Fibroblast of skin of left biceps (primary cell): ENCODE measurements at regions not wholly inside any gene's neighbourhood (a gene's known extent, or its start where the extent isn't known, plus 50 kb on each side); places are given as distances from the start of the nearest gene placed in this dataset.

Source experiments
- DNase-seq, 2 experiments: peaks; one replicate each; pipeline ENCODE4 v3.0.0-alpha.2; 2013; ENCODE audit warnings: low read depth in 2 of 2

DNA sequence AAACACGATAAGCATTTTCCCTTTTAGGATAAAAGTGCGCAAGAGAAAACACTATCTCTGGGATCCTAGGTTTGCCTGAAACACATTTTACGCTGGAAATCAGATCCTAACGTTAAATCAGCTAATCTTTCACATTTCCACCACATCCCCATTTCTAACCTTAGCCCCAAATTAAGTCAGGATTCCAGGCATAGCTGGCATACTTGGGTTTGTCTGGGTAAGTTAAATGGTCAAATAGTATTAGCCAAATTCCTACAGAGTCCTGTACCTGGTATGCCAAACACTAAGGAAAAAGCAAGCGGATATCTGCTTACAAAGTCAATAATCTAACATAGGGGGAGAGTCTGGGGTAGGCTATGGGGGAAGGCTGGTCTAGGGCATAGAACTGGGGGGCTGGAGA, 557.4 kb upstream of the ZFHX3 start:
- DNase-seq, result no peak

DNA sequence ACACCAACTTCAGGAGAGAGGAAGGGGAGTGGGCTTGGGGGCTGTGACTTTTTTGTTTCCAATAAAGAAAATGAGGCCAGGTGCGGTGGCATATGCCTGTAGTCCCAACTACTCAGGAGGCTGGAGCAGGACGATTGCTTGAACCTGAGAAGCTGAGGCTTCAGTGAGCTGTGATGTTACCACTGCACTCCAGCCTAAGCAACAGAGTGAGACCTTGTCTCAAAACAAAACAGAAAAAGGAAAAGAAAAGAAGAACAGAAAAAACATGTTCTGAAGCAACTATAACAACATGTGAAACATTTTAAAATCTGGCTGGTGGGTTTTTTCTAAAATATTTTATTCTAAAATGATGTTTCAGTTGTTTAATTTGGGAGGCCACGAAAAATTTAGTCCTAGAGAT, 554.0 kb upstream of the ZFHX3 start:
- no peak for DNase-seq

DNA sequence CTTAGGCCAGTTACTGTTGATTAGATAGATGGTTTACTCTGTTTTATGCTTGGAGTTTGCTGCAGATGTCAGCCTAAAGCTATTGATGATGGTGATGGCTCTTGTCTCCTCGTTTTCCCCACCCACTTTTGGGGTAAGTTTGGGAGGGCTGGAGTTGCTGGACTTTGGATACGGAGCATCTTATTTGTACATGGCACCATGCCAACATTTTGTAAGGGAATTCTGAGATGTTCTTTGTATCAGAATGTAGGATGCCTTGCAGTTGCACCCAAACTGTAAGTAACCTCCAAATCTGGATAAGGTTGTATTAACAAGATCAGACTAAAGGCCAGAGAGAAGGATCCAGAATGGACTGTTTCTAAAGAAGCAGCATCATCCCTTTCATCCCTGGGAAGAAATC, 551.9 kb upstream of the ZFHX3 start:
- no peak for DNase-seq

DNA sequence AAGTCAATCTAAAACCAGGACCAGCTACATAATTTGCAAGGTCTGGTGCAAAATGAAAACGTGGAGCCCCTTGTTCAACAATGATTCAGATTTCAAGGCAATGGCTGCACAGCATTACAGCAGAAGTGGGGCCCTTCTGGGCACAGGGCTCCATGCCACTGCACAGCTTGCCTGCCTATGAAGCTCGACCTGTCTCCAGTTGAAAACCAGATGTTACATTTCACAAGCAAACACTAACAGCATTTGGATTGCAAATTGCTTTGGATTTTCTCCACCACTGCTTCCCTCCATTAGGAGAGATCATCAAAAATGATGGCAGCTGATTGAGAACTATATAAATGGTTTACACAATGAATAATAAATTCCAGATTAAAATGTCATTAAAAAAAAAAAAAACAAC, 551.4 kb upstream of the ZFHX3 start:
- DNase-seq, result no peak

DNA sequence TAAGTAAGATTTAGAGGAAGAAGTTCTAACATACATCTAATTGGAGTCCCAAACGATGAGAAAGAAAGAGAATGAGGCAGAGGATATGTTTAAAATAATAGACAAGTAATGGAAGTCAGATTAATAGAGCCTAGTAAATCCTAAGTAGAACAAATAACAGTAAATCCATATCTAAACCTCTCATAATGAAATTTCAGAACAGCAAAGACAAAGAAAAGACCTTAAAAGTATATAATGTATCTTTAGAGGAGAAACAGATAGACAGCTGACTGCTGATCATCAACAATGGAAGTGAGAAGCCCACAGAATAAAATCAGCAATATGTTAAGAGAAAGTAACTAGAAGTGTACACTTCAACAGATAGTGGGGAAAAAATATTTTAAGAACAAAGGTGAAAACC, 536.2 kb upstream of the ZFHX3 start:
- DNase-seq, result no peak

DNA sequence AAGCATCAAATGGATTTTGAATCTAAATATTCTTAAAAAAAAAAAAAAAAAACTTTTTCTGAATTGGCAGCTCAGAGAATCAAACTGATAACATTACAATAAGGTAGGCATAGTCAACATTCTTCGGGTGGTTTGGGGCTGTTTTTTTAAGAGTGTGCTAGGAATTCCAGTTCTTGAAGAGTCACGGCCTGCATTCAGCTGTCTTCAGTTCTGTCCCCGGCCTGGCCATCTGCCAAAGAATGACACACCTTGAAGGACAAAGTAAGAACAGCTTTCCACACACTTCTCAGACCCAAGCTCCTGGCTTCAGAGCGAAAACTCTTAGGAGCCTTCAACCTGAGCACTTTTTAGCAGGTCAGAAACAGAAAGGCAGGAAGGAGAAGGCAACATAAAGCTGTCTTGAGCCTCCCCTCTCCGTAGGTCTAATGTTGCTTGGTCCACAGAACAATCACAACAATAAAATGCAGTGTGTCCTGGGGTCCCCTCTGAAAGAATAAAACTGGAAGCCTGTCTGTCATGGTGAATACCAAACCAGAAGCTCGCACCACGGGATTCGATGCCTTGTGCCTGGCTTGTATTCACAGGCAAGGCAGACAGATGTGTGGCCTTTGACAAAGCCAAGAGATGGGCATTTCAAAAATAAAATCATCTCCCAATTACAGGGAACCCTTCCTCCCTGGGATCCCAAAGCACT, 524.4 kb upstream of the ZFHX3 start:
- DNase-seq, result no peak

DNA sequence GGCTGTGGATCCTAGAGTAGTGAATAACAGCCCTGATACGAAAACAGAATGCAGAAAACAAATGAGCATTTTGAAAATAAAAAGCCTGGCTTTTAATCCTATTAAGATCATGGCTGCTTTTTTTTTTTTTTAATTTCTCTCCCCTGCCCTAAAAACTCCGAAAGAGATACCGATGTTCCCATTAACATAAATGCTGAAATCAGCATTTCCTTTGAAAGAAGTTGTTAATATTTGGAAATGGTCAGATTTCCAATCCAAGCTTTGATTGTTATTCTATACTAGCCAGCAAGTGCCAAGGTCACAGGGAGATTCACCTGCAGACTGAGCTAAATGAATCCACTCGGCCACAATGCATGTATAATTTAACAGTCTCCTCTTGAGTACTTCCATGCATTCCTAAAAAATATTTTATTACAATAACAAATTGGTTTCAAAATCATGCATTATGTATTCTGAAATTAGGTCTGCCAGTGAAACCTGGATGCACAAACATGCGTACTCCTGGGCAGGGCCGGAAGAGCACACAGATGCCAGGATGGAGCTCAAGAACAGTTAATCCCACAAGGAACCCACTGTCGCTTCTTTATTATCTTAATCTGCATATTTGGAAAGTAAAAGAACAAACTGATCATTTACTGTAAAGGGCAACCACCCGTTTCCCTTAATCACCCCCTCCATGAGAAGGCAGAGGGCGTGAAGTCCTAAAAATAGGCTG, 521.5 kb upstream of the ZFHX3 start:
- DNase-seq, result no peak

DNA sequence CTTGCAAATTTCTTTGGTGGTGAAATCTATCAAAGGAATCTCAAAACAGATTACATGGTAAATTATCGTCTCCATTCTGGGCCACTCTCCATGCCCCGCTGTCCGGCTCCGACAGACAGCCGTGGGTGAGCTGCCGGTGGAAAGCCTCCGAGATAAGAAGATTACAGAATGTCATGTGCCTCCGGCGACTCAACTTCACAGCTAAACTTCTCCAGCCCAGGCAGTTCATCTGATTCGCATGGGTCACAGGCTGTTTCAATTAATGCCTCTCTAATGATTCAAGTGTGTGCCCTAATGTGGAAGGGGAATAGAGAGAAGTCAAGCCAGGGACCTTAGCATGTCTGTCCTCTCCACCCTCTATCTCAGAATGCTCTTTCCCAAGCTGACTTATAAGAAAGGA, 520.8 kb upstream of the ZFHX3 start:
- no peak for DNase-seq

DNA sequence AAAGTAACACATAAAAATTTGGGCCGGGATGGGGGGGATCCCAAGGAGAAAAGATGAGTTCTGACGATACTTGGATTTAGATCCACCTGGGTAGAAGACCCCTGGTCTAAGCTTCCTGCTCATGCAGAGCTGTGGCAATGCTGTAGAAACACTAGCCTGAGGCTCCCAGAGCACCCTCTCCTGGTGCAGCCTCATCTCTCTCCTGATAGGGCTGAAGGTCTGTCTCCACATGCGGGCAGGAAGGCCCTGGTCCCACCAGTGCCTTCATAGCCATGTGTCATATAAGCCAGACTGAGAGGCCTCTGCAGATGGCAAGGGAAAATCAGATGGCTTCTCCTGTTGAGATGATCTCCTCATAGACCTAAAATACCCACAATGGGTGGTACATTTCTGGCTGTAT, 518.0 kb upstream of the ZFHX3 start:
- no peak for DNase-seq

DNA sequence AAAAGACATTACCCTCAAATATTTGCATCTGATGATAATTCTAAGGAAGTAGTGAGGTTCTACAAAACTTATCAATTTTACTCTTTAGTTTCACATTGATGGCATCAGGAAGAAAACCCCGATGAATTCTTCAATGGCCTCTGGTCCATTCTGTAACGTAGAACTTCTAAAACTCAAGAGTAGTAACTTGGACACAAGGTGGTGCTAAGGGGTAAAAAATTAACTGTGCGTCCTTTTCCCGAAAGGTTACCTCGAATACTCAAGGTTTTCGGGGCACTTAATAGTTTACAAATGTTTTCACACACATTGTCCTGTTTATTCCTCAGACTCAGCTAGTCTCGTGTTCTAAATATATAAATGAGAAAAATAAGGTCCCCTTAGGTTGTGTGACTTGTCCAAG, 517.3 kb upstream of the ZFHX3 start:
- no peak for DNase-seq

DNA sequence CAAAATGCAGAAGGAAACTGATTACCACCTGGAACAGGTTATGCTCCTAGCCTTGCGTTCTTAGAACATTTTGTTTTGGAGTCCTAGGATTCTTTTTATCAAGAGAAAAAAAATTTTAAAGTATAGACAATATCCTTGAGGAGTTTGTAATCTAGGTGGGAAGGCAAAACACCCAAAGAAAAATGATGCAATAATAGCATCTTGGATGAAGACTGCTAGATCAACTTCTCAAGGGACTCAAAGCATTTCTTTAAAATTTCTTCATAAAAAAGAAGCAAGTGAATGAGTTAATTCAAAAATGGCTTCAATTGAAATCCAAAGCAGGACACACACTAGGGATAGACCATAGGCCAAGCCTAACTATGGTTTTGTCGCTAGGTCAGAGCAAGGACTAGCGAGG, 515.8 kb upstream of the ZFHX3 start:
- DNase-seq, result no peak

DNA sequence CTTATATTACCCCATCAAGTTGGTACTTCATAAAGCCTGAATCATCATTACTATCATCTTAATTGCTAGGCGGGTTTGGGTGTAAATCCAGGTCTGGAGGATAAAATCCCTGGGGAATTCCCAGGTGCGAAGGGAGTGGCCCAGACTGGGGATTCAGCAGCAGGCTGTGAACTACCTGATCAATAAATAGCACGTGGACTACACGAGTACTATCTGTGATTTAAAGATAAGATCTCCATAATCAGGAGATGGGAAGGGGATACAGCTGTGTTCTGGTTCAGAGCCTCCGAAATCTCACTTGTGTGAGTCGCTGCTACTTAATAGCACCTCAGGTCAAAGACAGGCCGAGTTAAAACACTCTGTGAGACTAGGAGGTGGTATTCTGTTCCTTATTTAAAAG, 512.6 kb upstream of the ZFHX3 start:
- no peak for DNase-seq

DNA sequence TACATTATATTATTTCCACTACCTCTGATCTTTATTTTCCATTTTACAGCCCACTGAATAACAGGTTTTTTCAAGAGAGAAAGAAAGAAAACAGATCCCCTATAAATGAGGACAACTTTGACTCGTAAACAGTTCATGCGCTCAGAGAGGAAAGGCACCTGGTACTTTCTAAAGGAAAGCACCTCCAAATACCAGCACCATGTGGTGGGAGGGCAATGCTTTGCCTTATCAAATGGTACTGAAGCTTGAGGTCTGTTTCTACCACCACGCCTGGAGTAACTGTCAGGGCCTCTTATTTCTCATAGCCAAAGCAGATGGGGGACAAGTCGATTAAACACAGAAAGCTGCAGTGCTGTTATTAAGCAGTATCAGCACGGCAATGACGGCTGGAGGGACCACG, 510.3 kb upstream of the ZFHX3 start:
- no peak for DNase-seq

DNA sequence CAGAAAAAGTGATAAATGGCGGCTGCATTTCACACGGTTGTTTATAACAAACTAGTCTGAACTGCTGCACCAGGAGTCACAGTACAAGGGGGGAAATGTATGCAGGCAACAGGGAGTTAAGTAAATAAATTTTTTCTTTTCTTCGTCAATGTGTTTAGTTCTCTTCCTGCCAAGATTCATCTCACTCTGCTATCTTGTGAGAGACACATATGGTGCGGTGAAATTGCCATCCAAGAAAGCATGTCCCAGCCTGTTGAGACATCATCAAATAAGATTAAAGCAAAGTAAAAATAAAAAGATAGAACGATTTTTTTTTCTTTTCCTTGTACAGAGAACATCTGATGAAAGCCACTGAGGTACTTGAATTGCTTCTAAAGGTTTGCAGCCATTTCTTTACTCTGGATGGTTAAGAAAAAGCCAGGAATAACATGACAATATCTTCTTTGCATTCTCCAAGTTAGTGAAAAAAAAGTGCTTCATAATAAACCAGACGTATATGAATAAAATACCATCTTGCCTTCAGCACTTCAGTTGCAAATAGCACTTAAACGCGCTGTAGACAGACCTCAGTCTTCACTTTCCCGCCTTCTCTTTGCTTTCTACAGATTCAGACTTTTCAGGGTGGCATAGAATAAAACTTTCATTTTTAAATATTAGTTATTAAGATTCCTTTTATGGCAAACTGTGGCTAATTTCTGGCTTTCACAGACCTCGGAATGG, 506.2 kb upstream of the ZFHX3 start:
- no peak for DNase-seq

DNA sequence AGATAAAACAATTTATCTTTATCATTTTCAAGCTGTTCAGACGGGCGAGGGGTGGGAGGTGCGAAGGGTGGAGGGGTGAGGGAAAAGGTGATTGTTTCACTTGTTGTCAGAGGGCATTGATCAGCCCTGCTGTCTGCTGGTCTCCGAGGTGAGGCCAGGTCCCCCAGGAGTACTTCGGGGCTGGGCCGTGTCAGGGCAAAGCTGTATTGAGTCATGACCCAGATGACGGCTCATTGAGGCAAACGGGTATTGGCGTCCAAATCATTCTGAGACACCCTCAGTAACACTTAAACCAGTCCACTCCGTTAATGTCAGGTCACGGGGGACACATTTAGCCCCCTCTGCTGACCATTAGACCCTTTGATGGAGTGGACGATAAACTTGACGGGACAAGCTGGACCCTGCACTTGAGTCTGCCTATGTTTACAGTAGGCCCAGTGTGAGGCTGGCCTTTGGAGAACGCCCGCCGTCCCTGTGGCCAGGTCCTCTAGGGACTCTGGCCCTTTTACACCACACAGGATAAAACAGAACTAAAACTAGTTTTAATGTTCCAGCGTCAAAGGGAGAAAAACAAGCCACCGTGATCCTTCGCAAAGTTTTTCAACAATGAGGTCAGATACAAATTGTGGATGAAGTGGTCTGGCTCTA, 502.2 kb upstream of the ZFHX3 start:
- DNase-seq, result no peak

DNA sequence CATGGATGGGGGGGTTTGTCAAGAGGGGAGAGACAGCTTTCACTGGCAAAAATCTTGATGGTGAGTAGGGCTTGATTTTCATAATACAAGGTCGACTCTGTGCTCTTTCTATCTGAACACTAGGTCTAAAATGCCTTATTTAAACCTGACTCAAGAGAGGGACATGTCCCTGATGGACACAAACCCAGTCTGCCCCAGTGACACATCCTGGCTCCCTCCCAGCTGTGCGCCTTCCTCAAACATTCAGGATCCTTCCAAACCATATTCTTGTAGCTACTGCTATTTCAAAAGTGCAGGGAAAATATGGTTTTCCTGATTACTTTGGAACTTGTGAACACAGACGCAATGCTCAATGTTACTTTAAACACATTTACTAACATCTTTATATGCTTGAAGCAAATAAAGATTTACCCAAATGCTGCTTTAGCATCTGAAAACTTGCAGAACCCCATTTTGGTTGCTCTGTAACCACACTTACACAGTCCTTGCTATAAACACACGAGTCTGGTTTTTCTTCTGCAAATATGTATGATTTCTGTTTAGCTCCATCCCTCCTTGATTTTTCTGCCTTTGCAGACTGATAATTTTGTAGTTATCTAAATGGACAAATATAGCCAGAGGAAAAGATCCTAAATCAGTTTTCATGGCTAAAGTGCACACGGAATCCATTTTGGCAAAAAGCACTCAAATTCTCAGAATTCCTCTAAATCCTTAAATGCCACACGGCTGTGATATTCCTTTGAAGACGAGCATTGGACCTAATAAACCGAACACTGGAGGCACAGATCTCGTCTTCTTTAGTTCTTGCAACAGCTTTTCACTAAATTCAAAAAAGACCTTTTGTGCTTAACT, 499.9 kb upstream of the ZFHX3 start:
- DNase-seq, result no peak

DNA sequence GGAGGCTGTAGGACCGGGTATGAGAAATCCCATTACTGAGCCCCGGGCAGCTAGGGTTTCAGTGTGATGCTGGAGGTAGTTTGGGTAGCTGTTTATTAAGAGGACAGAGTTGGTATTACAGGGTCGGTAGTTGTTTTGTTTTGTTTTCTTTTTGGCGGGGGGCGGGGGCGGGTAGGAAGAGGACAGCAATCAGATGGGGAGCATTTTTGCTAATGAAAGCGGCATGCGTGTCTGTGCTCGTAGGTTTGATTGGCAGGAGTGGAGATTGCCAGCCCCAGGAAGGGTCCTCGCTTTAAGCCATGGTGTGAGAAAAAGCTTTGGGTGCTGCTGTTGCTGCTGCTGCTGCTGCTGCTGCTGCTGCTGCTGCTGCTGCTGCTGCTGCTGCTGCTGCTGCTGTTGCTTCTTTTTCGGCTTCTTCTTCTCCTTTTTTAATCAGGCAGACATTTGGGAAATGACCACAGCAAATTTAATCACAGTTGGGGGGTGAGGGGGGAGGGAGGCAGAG, 498.5 kb upstream of the ZFHX3 start:
- no peak for DNase-seq

DNA sequence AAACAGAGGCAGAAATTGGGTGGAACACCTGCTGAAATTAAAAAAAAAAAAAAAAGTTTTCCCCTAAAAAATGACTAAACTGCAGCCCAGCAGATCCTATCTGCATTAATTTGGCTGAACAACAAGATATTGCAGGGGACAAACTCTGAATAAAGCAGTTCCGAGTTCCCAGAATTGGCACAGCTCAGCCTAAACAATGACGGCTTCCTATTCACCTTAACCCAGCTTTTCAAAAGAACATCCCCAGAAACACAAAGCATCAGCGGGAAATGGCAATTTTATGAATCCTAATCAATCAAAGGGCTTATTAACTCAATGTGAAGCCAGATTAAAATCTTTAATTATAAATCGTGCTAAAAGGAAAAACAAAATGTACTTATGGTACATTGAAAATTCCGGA, 497.8 kb upstream of the ZFHX3 start:
- DNase-seq, result no peak

DNA sequence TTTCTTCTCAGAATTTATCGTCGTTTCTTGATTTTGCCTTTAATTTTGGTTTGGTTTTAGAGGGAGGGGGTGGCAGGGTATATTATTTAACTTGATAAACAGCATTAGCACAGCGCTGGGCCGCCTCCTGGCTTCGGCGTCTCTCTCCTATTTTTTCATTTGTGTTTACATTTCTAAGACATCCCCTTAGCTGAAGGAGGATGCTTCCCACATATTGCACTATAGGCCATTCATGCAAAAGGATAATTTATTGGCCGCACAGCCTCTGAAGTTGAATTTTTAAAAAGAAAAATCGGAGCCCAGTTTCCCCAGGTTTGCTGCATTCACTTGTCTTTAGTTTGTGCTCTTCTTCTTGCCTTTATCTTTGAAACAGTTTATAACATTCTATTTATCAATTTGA, 497.4 kb upstream of the ZFHX3 start:
- no peak for DNase-seq

DNA sequence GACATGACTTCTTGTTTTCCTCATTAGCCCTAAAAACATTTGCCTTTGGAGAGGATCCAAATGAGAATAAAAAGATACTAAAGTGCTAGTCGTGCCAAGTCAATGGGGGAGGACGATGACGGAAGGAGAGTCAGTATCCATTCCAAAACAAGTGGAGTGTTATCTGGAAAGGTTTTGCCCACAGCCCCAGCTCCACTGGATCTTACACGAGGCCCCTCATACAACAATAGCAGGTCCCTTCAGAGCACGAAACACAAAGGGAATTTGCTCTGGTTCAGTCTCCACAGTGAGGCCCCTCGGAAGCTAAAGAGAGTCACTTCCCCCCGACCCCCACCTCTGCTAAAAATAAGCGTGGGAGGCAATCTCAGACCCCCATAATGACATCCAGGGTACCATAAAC, 496.9 kb upstream of the ZFHX3 start:
- DNase-seq, result no peak

DNA sequence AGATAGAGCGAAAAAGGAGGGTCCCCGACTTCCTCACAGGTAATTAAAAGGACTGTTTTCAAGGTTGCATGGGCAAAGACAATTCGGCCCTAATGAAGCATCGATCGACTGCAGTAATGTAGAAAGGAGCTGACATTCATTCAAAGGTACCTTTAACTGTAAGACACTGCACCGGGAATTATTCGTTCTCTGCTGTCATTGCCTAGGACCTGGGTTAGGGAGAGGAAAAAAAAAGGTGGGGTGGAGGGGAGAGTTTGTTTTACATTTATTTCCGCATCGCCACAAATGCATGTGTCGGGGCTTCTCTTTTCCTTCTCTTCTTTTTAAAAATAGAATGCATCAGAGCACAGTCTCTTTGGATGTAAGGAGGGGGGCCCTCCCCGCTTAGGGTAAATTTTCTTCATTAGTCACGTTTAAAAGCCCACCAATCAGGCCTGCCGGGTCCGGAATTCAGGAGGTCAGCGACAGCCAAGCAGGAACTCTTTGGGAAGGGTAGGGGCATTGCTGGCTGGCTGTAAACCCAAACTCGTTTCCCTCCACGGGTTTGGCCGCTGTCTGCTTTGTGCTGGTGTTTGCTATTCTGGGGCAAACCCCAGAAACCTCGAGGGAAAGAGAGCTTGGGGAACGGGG, 496.2 kb upstream of the ZFHX3 start:
- no peak for DNase-seq
